ENCODE measurements at regions not wholly inside any gene's neighbourhood (a gene's known extent, or its start where the extent isn't known, plus 50 kb on each side); places are given as distances from the start of the nearest gene placed in this dataset.

DNA sequence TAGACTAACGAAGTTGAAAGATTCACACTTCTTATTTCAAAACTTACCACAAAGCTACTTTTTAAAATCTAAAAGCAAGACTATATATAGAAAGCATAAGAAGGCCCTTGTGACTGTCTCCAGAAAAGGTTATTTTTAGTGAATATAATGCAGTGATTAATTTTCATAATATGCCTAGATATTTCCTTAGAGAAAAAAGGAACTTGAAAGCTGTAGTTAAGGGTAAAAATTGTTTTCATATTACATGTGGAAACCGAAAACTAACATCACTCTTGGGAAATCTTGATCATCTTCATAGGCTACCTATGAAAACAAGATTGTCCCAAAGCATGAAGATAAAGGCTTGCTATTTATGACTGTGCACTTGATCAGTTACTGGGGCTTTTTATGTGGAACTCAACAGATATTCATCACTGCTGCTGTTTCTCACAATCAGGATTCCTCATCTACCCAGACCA is 223.2 kb downstream of the SH2D4B start:
- TF ChIP-seq, protein P1, sequence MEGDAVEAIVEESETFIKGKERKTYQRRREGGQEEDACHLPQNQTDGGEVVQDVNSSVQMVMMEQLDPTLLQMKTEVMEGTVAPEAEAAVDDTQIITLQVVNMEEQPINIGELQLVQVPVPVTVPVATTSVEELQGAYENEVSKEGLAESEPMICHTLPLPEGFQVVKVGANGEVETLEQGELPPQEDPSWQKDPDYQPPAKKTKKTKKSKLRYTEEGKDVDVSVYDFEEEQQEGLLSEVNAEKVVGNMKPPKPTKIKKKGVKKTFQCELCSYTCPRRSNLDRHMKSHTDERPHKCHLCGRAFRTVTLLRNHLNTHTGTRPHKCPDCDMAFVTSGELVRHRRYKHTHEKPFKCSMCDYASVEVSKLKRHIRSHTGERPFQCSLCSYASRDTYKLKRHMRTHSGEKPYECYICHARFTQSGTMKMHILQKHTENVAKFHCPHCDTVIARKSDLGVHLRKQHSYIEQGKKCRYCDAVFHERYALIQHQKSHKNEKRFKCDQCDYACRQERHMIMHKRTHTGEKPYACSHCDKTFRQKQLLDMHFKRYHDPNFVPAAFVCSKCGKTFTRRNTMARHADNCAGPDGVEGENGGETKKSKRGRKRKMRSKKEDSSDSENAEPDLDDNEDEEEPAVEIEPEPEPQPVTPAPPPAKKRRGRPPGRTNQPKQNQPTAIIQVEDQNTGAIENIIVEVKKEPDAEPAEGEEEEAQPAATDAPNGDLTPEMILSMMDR (IDR thresholded peaks at IDR 0.05) = no peak
- TF ChIP-seq POLR2A (IDR thresholded peaks at IDR 0.05) = no peak
